ENCODE measurements at regions not wholly inside any gene's neighbourhood (a gene's known extent, or its start where the extent isn't known, plus 50 kb on each side); places are given as distances from the start of the nearest gene placed in this dataset.

GRCh38 chr22:49692499-49693225 lies 135.0 kb downstream of the BRD1 start:
- no peak for ATAC-seq
- Histone ChIP-seq H3K9me3 (peaks cover 4% of the 10 kb centered on the region), H3K27me3 (ENCODE audit: insufficient read depth in 3 of 3, low read length in 2 of 3) (peaks cover 0 to 10% (median 4%) of the 10 kb centered on the region in 3 donors), H3K4me1 (no peaks in the 10 kb centered on the region), H3K36me3 (ENCODE audit: insufficient read depth in 1 of 2, low read depth in 1 of 2) (no peaks in the 10 kb centered on the region), H3K27ac (no peak overlapping the region), H3K4me3 (no peak overlapping the region)
- 69 to 77% (median 76%) methylated on average over 18 of the region's 18 CpGs for WGBS, 3 donors
- DNase-seq = no peak
- intact Hi-C loops (cut with DNase I) = no loop called here
- TF ChIP-seq CTCF (IDR thresholded peaks at IDR 0.05) = no peak

- H3K36me3 ChIP-seq (ENCODE audit: insufficient read depth in 1 of 2, low read depth in 1 of 2) = no peaks in the 10 kb centered on the region
- no peaks in the 10 kb centered on the region for H3K4me1 ChIP-seq
- ATAC-seq = no peak
- no peak overlapping the region for H3K4me3 ChIP-seq
- intact Hi-C loops (cut with DNase I) = no loop called here
- peaks cover 0 to 10% (median 7%) of the 10 kb centered on the region in 3 donors for H3K27me3 ChIP-seq (ENCODE audit: insufficient read depth in 3 of 3, low read length in 2 of 3)
- TF ChIP-seq CTCF (IDR thresholded peaks at IDR 0.05) = no peak
- WGBS, 3 donors = 79 to 97% (median 79%) methylated on average over 3 of the region's 3 CpGs
- DNase-seq = no peak
- H3K9me3 ChIP-seq = no peaks in the 10 kb centered on the region
- H3K27ac ChIP-seq = no peak overlapping the region
Measured at GRCh38 chr22:49691256-49691655, 136.4 kb downstream of the BRD1 start.

DNA sequence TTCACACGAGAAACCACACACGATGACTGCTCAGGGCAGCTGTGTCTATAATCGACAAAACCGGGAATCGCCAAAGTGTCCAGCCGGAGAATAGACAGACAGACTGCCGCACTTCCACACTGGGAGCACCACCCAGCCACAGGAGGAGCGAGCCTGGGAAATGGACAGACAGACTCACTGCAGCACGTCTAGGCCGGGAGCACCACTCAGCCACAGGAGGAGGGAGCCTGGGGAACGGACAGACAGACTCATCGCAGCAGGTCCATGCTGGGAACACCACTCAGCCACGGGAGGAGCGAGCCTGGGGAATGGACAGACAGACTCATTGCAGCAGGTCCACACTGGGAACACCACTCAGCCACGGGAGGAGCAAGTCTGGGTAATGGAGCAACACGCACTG lies 137.2 kb downstream of the BRD1 start:
- 74 to 77% (median 74%) methylated on average over 16 of the region's 16 CpGs for WGBS, 3 donors
- Histone ChIP-seq H3K9me3 (no peaks in the 10 kb centered on the region), H3K4me1 (no peaks in the 10 kb centered on the region), H3K27me3 (ENCODE audit: insufficient read depth in 3 of 3, low read length in 2 of 3) (peaks cover 0 to 11% (median 10%) of the 10 kb centered on the region in 3 donors), H3K36me3 (ENCODE audit: insufficient read depth in 1 of 2, low read depth in 1 of 2) (no peaks in the 10 kb centered on the region), H3K4me3 (no peak overlapping the region), H3K27ac (no peak overlapping the region)
- intact Hi-C loops (cut with DNase I) = no loop called here
- ATAC-seq (peak in 1 of 4 donors; percentile 54), DNase-seq (no peak)
- no peak for TF ChIP-seq CTCF (IDR thresholded peaks at IDR 0.05)

DNA sequence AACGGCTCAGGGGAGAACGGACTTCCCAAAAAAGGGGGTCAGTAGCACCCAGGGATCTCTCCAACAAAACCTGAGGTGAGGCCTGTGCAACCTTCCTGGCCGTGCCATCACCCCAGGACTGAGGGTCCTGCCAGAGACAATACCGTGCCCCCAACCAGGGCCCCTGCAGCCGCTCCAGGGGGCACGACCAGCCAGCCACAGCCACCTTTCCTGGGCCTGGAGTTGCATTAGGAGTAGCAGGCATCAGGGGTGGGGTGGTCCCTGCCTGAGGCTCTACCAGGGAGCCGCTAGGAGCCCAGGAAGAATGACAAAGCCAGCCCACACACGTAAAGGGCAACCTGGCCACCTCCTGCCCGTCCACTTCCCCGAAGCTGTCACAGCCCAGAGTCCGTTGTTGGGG lies 137.8 kb downstream of the BRD1 start:
- Histone ChIP-seq H3K36me3 (ENCODE audit: insufficient read depth in 1 of 2, low read depth in 1 of 2) (no peaks in the 10 kb centered on the region), H3K4me3 (no peak overlapping the region), H3K4me1 (no peaks in the 10 kb centered on the region), H3K27ac (no peak overlapping the region), H3K9me3 (no peaks in the 10 kb centered on the region), H3K27me3 (ENCODE audit: insufficient read depth in 3 of 3, low read length in 2 of 3) (peaks cover 0 to 11% (median 10%) of the 10 kb centered on the region in 3 donors)
- 71 to 77% (median 75%) methylated on average over 11 of the region's 11 CpGs for WGBS, 3 donors
- DNase-seq (no peak), ATAC-seq (no peak)
- TF ChIP-seq CTCF (IDR thresholded peaks at IDR 0.05) = no peak
- intact Hi-C loops (cut with DNase I) = no loop called here

Measured in psoas muscle (tissue), 7 donors.